NCI-H345 (cell line): ENCODE measurements at regions not wholly inside any gene's neighbourhood (a gene's known extent, or its start where the extent isn't known, plus 50 kb on each side); places are given as distances from the start of the nearest gene placed in this dataset.

Experiments
- DNase-seq: peaks from one replicate; lab custom pipeline; 2025; lab: John Stamatoyannopoulos, UW

DNA sequence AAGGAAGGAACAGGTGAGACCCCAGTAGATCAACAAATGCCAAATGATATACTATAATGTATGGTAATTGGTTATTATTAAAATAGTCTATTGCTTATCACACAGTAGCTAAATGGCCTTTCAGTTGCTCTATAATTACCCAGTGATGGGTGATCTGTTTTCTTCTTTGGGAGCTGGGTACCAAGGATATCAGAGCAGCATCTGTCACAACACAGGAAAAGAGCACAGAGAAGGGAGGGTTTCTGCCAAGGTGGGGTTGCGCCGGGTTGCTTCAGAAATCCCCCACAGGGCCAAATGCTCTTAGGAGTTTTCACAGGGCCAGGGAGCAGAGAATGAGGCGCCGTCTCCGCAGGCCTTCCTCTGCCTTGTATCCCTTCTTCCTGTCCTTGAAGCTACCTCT is 469.4 kb downstream of the INSC start:
- no peak for DNase-seq

DNA sequence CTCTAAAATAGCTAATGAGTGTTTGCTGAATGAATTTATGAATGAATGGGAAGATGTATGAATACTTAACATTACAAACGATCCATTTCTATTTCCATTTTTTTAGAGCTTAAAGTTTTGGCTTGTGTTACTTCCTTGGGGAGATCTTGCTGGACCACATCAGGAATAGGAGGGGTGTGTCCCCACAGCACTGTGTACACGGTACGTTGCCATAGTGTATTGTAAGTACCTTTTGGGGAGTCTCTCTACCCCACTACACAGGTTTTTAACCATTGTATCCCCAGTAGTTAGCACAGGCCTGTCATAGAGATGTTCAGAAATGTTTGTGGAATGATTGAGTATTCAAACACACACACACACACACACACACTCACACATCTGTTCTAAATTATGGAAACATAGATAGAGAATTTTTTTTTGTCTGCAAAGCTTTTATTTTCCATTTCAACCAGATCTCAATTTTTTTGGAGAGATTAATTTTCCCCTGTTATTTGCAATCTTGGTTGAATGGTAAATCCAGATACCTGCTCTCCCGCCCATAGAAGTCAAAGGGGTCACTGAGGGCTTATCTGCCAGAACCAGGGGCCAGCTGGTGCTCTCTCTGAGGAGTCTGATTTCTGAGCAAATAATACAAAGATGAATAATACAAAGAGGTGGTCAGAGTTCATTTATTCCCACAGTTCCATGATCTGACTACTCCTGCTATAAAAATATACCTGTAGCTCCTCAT is 471.0 kb downstream of the INSC start:
- no peak for DNase-seq

DNA sequence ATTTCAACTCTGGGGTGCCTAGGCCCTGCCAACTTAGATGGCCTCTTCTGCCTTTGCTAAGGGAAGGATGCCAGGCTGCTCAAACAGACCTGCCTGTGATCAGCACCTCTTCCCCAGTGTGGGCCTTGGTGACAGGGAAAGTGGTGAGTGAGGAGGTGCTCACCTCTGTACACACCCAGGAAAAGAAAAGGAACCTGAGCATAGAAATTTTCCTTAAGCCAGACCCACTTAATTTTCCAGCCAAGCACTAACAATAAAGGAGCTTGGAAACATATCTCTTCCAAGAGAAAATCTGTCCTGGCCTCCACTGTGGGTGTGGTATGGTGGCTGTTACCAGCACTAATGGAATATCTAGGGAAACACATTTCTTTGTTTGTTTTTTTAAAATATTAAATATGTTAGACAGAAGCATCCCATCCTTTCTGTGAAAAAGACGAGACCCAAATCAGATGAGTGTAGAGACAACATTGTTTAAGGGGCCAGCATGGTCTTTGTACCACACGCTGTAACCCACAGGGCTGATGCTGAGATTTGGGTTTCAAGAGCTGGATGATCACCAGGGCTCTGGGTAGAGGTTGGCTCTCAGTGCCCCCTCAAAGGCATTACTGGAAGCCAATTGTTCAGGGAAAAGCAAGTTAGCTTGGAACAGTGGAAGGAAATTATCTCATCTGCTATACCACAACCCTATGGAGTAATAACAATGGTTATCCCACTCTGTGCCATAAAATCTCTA is 472.2 kb downstream of the INSC start:
- DNase-seq: no peak

GRCh38 chr11:15589070-15589626 is 474.4 kb downstream of the INSC start:
- no peak for DNase-seq

DNA sequence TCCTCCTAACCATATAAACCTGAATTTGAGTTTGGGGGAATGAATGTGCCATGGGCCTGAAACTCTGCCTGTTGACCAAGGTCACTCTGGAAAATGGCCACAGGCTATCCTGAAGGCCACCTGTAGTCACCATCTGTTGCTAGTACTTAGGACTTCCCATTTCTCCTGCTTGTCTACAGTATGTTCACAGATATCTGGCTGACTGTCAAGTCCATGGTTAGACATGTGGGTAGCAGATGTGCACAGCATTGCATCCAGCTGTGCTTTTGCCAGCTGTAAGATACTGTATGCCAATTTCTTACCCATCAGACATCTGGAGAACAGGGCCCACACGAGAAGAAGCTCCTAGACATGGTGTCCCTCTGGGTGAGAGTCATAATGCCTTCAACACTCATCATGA is 475.4 kb downstream of the INSC start:
- no peak for DNase-seq

- no peak for DNase-seq
Measured at GRCh38 chr11:15591112-15591537, 476.4 kb downstream of the INSC start.

DNA sequence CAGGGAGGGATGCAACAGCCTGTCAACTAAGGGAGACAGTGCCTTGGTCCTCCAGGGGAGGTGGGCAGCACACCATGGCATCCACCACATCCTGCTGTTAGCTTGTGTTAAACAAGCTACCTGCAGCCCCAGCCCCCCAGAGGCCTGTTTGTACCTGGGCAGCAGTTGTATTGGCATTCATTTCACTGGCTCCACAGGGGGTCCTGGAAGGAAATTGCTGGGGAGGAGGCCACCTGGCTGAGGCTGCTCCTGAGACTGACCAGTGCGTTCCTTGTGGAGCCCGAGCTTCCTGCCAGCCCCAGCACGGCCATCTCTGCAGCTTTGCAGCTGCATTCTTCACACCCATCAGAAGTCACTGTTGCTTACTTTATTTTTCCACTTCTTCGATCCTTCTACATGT is 479.9 kb downstream of the INSC start:
- no peak for DNase-seq

DNA sequence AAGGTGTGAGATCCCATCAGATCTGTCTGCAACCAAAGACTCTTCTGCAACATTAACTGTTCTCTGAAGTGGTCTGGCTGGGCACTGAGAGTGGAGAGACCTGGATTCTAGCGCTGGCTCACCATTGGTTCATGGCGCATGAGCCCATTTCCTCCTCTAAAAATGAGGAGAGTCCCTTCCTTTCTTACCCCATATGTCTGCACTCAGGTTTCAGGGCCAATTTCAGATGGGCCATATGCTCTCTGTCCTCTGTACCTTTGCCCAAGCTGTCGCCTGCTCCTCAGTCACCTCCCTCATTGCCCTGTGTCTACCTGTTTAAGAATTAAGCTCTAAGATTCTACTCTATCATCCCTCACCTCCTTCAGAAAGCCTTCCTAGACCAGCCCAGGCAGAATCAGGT is 484.7 kb downstream of the INSC start:
- DNase-seq: no peak

GRCh38 chr11:15602047-15602446 is 487.3 kb downstream of the INSC start:
- DNase-seq: no peak

GRCh38 chr11:15602785-15603567 is 488.3 kb downstream of the INSC start:
- DNase-seq: peak; percentile 13

- DNase-seq: no peak
Measured at GRCh38 chr11:15605094-15605493, 490.4 kb downstream of the INSC start.

GRCh38 chr11:15607361-15608036 is 492.8 kb downstream of the INSC start:
- no peak for DNase-seq

GRCh38 chr11:15609445-15609844 is 494.7 kb downstream of the INSC start:
- no peak for DNase-seq

- no peak for DNase-seq
Measured at GRCh38 chr11:15610881-15611280, 496.2 kb downstream of the INSC start.

DNA sequence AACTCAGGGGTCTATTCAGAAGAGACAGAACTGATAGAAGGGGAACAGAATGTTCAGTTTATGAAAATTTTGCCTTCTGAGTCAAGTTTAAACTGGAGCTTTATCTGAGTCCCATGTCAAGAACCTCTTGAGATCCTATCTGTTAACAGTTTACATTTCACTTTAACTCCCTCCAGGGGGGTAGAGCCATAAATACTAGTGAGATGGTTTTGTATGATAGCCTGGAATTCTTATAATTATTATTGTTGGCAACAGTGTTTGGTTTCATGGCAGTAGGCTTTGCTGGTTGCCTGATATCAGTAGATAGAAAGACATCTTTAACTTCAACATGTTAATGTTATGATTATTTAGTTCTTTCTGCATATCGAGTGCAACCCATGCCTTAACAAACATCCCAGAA is 498.5 kb downstream of the INSC start:
- DNase-seq: no peak

DNA sequence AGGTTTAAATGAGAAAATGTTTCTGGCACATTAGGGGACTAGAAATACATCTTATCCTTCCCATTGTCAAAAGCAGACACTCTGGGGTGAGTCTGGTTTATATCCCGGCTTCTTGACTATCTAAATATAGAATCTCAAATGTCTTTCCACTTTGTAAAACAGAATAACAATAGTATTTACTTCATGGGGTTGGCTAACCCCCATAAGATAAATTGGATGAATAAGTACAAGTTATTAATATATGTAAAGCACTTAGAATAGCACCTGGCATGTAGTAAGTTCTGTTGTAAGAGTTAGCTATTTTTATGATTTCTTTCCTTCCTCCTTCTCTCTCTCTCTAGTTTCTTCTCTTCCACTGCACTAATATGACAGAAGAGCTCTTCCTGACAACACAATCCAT is 499.1 kb downstream of the INSC start:
- no peak for DNase-seq

GRCh38 chr11:15615398-15616096 is 500.8 kb downstream of the INSC start:
- no peak for DNase-seq

DNA sequence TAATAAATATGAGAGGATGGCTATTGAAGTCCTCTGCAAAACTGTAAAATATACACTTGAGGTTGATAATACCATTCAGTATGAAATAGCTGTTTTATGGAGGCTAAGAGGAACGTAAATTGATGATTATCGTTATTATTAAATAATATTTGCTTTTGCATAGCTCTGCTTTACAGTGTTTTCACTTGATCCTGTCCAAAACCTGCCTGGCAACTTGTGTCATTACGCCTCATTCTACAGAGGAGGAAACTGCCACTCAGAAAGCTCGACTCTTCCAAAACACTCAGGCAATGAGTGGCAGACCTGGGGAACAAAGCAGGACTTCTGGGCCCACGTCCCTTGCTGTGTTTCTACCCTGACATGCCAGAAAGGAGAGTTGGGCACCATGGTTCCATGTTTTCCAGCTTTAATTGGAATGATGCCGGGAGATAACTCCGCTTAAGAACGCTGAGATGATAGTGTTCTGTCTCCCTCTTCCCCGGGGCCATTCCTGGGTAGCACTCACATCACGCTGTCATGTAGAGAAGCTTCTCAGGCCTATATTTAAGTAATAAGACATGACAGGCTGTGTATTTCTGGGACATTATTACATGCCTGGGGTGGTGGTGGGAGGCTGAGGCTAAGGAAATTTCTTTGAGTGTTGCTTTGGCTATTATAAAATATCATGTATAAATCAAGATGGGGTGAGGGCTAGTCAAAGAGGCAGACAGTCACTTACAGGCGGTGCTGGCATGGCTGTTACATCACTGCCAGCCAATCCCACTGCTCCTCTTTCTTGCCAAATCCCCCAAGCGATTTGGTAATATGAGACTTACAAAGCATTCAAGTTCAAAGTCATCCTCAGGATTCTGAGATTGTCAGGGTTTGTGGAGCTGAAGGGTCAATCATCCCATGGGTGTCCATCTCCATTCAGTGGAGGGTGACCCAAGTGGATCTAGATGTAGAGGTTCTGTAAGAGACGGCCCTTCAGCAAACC is 501.7 kb downstream of the INSC start:
- no peak for DNase-seq

- DNase-seq: no peak
Measured at GRCh38 chr11:15617126-15617525, 502.4 kb downstream of the INSC start.

DNA sequence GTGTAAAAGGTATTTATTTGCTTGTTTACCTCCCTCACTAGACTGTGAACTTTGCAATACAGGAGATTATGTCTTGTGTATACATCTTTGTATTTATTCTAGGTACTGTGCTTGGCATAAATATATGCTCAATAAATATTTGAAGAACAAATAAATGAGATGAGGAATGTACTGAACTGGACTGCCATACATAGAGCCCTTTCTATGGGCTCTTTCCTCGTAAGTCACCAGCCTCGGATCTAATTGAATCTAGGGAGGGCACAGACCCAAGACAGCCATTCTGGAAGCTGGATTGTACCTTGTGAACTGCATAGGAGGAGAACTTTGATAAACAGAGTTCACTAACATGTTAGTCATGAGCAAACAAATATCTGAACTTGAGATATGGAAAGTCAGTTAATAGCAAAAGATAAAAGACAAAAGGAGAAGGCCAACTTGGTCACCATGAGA is 503.9 kb downstream of the INSC start:
- no peak for DNase-seq
